ENCODE measurements at regions not wholly inside any gene's neighbourhood (a gene's known extent, or its start where the extent isn't known, plus 50 kb on each side); places are given as distances from the start of the nearest gene placed in this dataset.

GRCh38 chr11:15742626-15743519 is 613.5 kb downstream of the SOX6 start:
- TF ChIP-seq CTCF (IDR thresholded peaks at IDR 0.05; ENCODE audit: unreplicated experiment) = no peak
- Mint-ChIP-seq H3K27me3 (ENCODE audit: low read depth) (peaks cover 10% of the 10 kb centered on the region), H3K27ac (no peak overlapping the region), H3K4me1 (no peaks in the 10 kb centered on the region), H3K36me3 (no peaks in the 10 kb centered on the region), H3K4me3 (no peak overlapping the region), H3K9me3 (peaks cover 8% of the 10 kb centered on the region)
- no peak for DNase-seq (ENCODE audit: low spot score in 2 of 2, unreplicated experiment in 2 of 2)

DNA sequence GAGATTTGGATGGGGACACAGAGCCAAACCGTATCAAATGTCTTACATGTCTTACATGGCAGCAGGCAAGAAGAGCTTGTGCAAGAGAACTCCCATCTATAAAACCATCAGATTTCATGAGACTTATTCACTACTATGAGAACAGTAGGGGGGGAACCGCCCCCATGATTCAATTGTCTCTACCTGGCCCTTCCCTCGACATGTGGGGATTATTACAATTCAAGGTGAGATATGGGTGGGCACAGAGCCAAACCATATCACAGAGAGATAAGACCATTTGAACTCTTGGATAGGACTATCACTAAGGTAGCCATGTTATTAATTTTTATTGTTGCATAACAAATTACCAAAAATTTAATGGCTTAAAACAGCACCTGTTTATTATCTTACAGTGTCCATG is 611.7 kb downstream of the SOX6 start:
- H3K36me3 Mint-ChIP-seq = no peaks in the 10 kb centered on the region
- H3K4me1 Mint-ChIP-seq = no peaks in the 10 kb centered on the region
- H3K27me3 Mint-ChIP-seq (ENCODE audit: low read depth) = peaks cover 3% of the 10 kb centered on the region
- TF ChIP-seq CTCF (IDR thresholded peaks at IDR 0.05; ENCODE audit: unreplicated experiment) = no peak
- peaks cover 8% of the 10 kb centered on the region for H3K9me3 Mint-ChIP-seq
- no peak overlapping the region for H3K27ac Mint-ChIP-seq
- H3K4me3 Mint-ChIP-seq = no peak overlapping the region
- DNase-seq (ENCODE audit: low spot score in 2 of 2, unreplicated experiment in 2 of 2) = no peak

GRCh38 chr11:15745266-15745665 is 611.1 kb downstream of the SOX6 start:
- DNase-seq (ENCODE audit: low spot score in 2 of 2, unreplicated experiment in 2 of 2) = no peak
- TF ChIP-seq CTCF (IDR thresholded peaks at IDR 0.05; ENCODE audit: unreplicated experiment) = no peak
- H3K9me3 Mint-ChIP-seq = peaks cover 8% of the 10 kb centered on the region
- H3K4me1 Mint-ChIP-seq = no peaks in the 10 kb centered on the region
- no peaks in the 10 kb centered on the region for H3K27me3 Mint-ChIP-seq (ENCODE audit: low read depth)
- H3K36me3 Mint-ChIP-seq = no peaks in the 10 kb centered on the region
- no peak overlapping the region for H3K4me3 Mint-ChIP-seq
- H3K27ac Mint-ChIP-seq = no peak overlapping the region

DNA sequence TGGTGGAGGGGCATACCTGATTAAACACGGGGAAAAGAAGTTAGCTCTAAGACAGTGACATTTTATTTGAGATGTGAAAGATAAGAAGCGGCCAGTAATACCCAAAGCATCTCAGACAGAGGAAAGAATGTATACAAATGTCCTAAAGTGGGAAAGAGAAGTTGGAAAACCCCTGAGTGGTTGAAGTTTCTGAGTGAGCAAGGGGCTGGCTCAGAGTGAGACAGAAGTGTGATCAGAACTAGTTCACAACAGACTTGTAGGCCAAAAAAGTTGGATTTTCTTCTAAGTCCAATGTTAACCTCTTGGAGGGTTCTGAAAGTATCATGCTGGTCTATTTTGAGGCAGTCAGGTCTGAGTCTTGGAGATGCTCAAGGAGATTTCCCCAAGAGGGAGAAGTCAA is 608.7 kb downstream of the SOX6 start:
- Mint-ChIP-seq H3K27me3 (ENCODE audit: low read depth) (no peaks in the 10 kb centered on the region), H3K27ac (no peak overlapping the region), H3K9me3 (peaks cover 9% of the 10 kb centered on the region), H3K36me3 (no peaks in the 10 kb centered on the region), H3K4me1 (no peaks in the 10 kb centered on the region), H3K4me3 (no peak overlapping the region)
- TF ChIP-seq CTCF (IDR thresholded peaks at IDR 0.05; ENCODE audit: unreplicated experiment) = no peak
- no peak for DNase-seq (ENCODE audit: low spot score in 2 of 2, unreplicated experiment in 2 of 2)

DNA sequence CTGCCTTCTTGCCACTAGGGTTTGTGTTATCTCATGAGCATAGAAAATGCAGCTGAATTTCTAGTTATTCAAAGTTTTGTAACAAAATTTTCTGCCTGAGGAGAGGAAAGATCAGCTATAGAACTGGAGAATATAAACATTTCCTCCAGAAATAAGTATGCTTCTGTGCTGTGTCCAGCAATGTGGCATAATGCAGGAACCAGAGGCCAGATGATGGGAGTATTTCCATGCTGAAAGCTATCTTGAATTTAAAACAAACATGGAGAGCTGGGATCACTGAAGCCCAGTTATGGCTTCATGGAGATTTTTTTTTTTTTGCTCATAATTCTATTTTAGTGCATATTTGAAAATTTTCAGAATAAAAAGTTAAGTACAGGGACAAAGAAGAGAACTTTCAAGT is 608.2 kb downstream of the SOX6 start:
- no peaks in the 10 kb centered on the region for H3K27me3 Mint-ChIP-seq (ENCODE audit: low read depth)
- no peak for TF ChIP-seq CTCF (IDR thresholded peaks at IDR 0.05; ENCODE audit: unreplicated experiment)
- H3K4me3 Mint-ChIP-seq = no peak overlapping the region

More for the DNA sequence above, 608.2 kb downstream of the SOX6 start:
- Mint-ChIP-seq H3K4me1 (no peaks in the 10 kb centered on the region), H3K9me3 (peaks cover 12% of the 10 kb centered on the region), H3K27ac (no peak overlapping the region), H3K36me3 (no peaks in the 10 kb centered on the region)
- DNase-seq (ENCODE audit: low spot score in 2 of 2, unreplicated experiment in 2 of 2) = no peak
